GM21360 (cell line): ENCODE measurements at regions not wholly inside any gene's neighbourhood (a gene's known extent, or its start where the extent isn't known, plus 50 kb on each side); places are given as distances from the start of the nearest gene placed in this dataset.

Experiments
- ATAC-seq: cut with Tn5 transposase; IDR thresholded peaks from one replicate; pipeline ENCODE4 v1.9.1; 2021; ENCODE audit warnings: mild to moderate bottlenecking, moderate library complexity; ENCODE audit not compliant: unreplicated experiment

- no peak for ATAC-seq
Observed at GRCh38 chr5:9861666-9862256, 231.6 kb upstream of the TAS2R1 start.

- ATAC-seq: no peak
Observed at GRCh38 chr5:9859808-9860207, 229.7 kb upstream of the TAS2R1 start.

- no peak for ATAC-seq
Observed at GRCh38 chr5:9858043-9858442, 227.9 kb upstream of the TAS2R1 start.

GRCh38 chr5:9853309-9853708, 223.2 kb upstream of the TAS2R1 start:
- no peak for ATAC-seq

GRCh38 chr5:9852671-9853070, 222.5 kb upstream of the TAS2R1 start:
- ATAC-seq: no peak

- ATAC-seq: no peak
Observed at GRCh38 chr5:9851458-9851857, 221.3 kb upstream of the TAS2R1 start.

- no peak for ATAC-seq
Observed at GRCh38 chr5:9850456-9850855, 220.3 kb upstream of the TAS2R1 start.

- no peak for ATAC-seq
Observed at GRCh38 chr5:9847631-9848030, 217.5 kb upstream of the TAS2R1 start.

- no peak for ATAC-seq
Observed at GRCh38 chr5:9845185-9845584, 215.0 kb upstream of the TAS2R1 start.

GRCh38 chr5:9841516-9842170, 211.5 kb upstream of the TAS2R1 start:
- no peak for ATAC-seq

GRCh38 chr5:9838916-9839315, 208.8 kb upstream of the TAS2R1 start:
- ATAC-seq: no peak

GRCh38 chr5:9834871-9835770, 205.0 kb upstream of the TAS2R1 start:
- ATAC-seq: no peak

- ATAC-seq: no peak
Observed at GRCh38 chr5:9833871-9834270, 203.7 kb upstream of the TAS2R1 start.

- ATAC-seq: no peak
Observed at GRCh38 chr5:9832921-9833320, 202.8 kb upstream of the TAS2R1 start.

GRCh38 chr5:9831823-9832222, 201.7 kb upstream of the TAS2R1 start:
- no peak for ATAC-seq

GRCh38 chr5:9830184-9830583, 200.0 kb upstream of the TAS2R1 start:
- ATAC-seq: no peak

- no peak for ATAC-seq
Observed at GRCh38 chr5:9829621-9830020, 199.5 kb upstream of the TAS2R1 start.

GRCh38 chr5:9820691-9821449, 190.7 kb upstream of the TAS2R1 start:
- no peak for ATAC-seq

- ATAC-seq: no peak
Observed at GRCh38 chr5:9818340-9818845, 188.2 kb upstream of the TAS2R1 start.

GRCh38 chr5:9817819-9818218, 187.7 kb upstream of the TAS2R1 start:
- ATAC-seq: no peak

GRCh38 chr5:9815051-9815450, 184.9 kb upstream of the TAS2R1 start:
- ATAC-seq: no peak
